Fibroblast of upper back skin (primary cell): ENCODE measurements at regions not wholly inside any gene's neighbourhood (a gene's known extent, or its start where the extent isn't known, plus 50 kb on each side); places are given as distances from the start of the nearest gene placed in this dataset.
"Not testable (repeated sequence)": the region's sequence is repeated elsewhere in the genome, so short reads cannot be mapped to it uniquely, and the experiment has no call there.

Source experiments
- DNase-seq: peaks from one replicate; pipeline ENCODE4 v3.0.0-alpha.2; 2013

GRCh38 chr4:59630922-59631321, 1569.2 kb upstream of the ADGRL3 start:
- DNase-seq = no peak

- no peak for DNase-seq
Observed at GRCh38 chr4:59637596-59637995, 1562.5 kb upstream of the ADGRL3 start.

GRCh38 chr4:59643682-59644081, 1556.4 kb upstream of the ADGRL3 start:
- no peak for DNase-seq

GRCh38 chr4:59644765-59645164, 1555.4 kb upstream of the ADGRL3 start:
- no peak for DNase-seq

- no peak for DNase-seq
Observed at GRCh38 chr4:59646082-59646481, 1554.0 kb upstream of the ADGRL3 start.

- DNase-seq = no peak
Observed at GRCh38 chr4:59647011-59647410, 1553.1 kb upstream of the ADGRL3 start.

GRCh38 chr4:59647500-59647899, 1552.6 kb upstream of the ADGRL3 start:
- DNase-seq = no peak

- no peak for DNase-seq
Observed at GRCh38 chr4:59650861-59651260, 1549.3 kb upstream of the ADGRL3 start.

GRCh38 chr4:59655996-59656395, 1544.1 kb upstream of the ADGRL3 start:
- no peak for DNase-seq

- DNase-seq = no peak
Observed at GRCh38 chr4:59664771-59665170, 1535.4 kb upstream of the ADGRL3 start.

GRCh38 chr4:59666645-59667044, 1533.5 kb upstream of the ADGRL3 start:
- DNase-seq = no peak

- DNase-seq = no peak
Observed at GRCh38 chr4:59671037-59671436, 1529.1 kb upstream of the ADGRL3 start.

GRCh38 chr4:59676389-59676788, 1523.7 kb upstream of the ADGRL3 start:
- no peak for DNase-seq

- DNase-seq = not testable (repeated sequence)
Observed at GRCh38 chr4:59676992-59677391, 1523.1 kb upstream of the ADGRL3 start.

- DNase-seq = no peak
Observed at GRCh38 chr4:59685626-59686025, 1514.5 kb upstream of the ADGRL3 start.

- no peak for DNase-seq
Observed at GRCh38 chr4:59689149-59689548, 1511.0 kb upstream of the ADGRL3 start.

- DNase-seq = no peak
Observed at GRCh38 chr4:59695355-59696053, 1504.6 kb upstream of the ADGRL3 start.

- DNase-seq = no peak
Observed at GRCh38 chr4:59698041-59698440, 1502.1 kb upstream of the ADGRL3 start.

GRCh38 chr4:59700651-59701050, 1499.5 kb upstream of the ADGRL3 start:
- DNase-seq = no peak

- no peak for DNase-seq
Observed at GRCh38 chr4:59704616-59705015, 1495.5 kb upstream of the ADGRL3 start.

GRCh38 chr4:59712470-59712869, 1487.7 kb upstream of the ADGRL3 start:
- DNase-seq = no peak

- not testable (repeated sequence) for DNase-seq
Observed at GRCh38 chr4:59724286-59724685, 1475.8 kb upstream of the ADGRL3 start.

- no peak for DNase-seq
Observed at GRCh38 chr4:59727745-59728144, 1472.4 kb upstream of the ADGRL3 start.

GRCh38 chr4:59728496-59728895, 1471.6 kb upstream of the ADGRL3 start:
- peak; percentile 6 for DNase-seq

GRCh38 chr4:59729321-59729720, 1470.8 kb upstream of the ADGRL3 start:
- no peak for DNase-seq
